Omental fat pad (tissue), 3 donors: ENCODE measurements at regions not wholly inside any gene's neighbourhood (a gene's known extent, or its start where the extent isn't known, plus 50 kb on each side); places are given as distances from the start of the nearest gene placed in this dataset.

Experiments
- ATAC-seq: fragments of 150-250 bp; one replicate; pipeline ENCODE4 v1.9.1; 2016; ENCODE audit warnings: mild to moderate bottlenecking, moderate library complexity; ENCODE audit not compliant: low FRiP score
- DNase-seq: peaks from one replicate; pipeline ENCODE4 v3.0.0-alpha.2; 2019; ENCODE audit warnings: low spot score
- TF ChIP-seq, protein P1 (sequence below), 3 donors: fragments of 450-650 bp; IDR thresholded peaks; one replicate each; pipeline ENCODE4 v1.5.1; 2016 to 2017; ENCODE audit warnings: antibody characterized with exemption in 3 of 3, mild to moderate bottlenecking in 3 of 3, moderate library complexity in 2 of 3

DNA sequence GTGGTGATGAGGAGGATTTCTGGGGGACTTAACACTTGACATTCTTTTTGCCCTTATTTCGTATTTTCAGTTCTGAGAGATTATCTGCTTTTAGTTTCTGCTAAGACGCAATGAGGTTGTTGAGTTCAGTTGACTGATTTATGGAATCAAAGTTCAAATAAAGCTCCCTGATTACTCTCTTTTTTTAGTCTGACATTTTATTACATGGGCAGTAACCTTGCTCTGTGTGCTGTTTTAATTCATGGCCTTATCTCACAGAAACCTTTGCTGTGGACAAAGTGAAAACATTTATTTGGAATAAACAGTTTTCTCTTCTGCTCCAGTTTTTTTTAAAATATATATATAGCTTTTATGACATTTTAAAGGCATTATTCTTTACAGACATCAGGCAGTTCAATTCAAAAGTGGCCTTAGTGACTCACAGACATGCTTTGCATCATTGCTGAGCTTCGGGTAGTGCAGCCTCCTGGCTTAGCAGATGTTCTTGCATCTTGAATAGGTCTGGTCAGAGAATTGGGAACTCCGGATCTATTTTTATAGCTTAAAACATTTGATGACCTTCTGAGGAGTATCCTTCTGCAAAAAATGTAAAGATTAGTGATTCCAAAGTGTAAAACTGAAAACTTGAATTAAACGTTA, 162.9 kb downstream of the FAM170A start:
- DNase-seq (no peak), ATAC-seq (no peak)
- TF ChIP-seq, protein P1, sequence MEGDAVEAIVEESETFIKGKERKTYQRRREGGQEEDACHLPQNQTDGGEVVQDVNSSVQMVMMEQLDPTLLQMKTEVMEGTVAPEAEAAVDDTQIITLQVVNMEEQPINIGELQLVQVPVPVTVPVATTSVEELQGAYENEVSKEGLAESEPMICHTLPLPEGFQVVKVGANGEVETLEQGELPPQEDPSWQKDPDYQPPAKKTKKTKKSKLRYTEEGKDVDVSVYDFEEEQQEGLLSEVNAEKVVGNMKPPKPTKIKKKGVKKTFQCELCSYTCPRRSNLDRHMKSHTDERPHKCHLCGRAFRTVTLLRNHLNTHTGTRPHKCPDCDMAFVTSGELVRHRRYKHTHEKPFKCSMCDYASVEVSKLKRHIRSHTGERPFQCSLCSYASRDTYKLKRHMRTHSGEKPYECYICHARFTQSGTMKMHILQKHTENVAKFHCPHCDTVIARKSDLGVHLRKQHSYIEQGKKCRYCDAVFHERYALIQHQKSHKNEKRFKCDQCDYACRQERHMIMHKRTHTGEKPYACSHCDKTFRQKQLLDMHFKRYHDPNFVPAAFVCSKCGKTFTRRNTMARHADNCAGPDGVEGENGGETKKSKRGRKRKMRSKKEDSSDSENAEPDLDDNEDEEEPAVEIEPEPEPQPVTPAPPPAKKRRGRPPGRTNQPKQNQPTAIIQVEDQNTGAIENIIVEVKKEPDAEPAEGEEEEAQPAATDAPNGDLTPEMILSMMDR (IDR thresholded peaks at IDR 0.05), result no peak

- TF ChIP-seq, protein P1 (IDR thresholded peaks at IDR 0.05), result no peak
These were observed 166.4 kb downstream of the FAM170A start for GRCh38 chr5:119795768-119796167.

DNA sequence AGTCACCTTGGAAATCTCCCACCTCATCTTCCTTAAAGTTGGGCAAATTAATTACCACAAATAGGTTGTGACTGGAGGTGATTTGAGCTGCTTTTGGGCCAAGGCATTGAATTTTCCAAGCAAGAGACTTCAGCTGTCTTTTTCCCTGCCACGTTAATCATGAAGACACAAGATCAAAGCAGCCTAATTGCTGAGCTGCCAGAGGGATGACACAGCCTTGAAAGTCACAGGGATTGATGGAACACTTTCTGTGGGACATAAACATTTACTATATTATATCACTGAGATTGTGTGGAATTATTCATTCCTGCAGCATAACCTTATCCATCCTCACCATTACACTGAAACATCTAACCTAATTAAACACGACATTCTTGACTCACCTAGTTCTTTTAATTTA, 172.2 kb downstream of the FAM170A start:
- TF ChIP-seq, protein P1 (IDR thresholded peaks at IDR 0.05), result no peak
- DNase-seq, result no peak
- ATAC-seq, result no peak

More at GRCh38 chr5:119795768-119796167, 166.4 kb downstream of the FAM170A start:
- ATAC-seq (no peak), DNase-seq (no peak)

- TF ChIP-seq, protein P1 (IDR thresholded peaks at IDR 0.05), result no peak
- ATAC-seq, result no peak
- no peak for DNase-seq
These were observed 178.7 kb downstream of the FAM170A start for GRCh38 chr5:119808024-119808423.

DNA sequence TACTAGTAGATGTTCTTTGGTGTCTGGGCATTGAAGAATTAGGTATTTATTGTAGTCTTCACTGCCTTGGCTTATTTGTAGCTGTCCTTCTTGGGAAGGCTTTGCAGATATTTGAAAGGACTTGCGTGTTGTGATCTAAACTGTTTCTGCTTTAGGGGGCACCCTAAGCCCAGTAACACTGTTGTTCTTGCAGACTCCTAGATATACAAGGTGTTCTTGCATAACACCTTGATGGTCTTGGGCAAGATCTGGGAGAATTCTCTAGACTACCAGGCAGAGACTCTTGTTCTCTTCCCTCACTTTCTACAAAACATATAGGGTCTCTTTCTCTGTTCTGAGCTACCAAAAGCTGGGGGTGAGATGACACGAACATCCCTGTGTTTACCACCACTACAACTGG, 179.1 kb downstream of the FAM170A start:
- TF ChIP-seq, protein P1 (IDR thresholded peaks at IDR 0.05), result no peak
- DNase-seq (no peak), ATAC-seq (no peak)

- no peak for ATAC-seq
- TF ChIP-seq, protein P1 (IDR thresholded peaks at IDR 0.05), result no peak
These were observed 180.9 kb downstream of the FAM170A start for GRCh38 chr5:119810217-119810616.

GRCh38 chr5:119811458-119811857, 182.1 kb downstream of the FAM170A start:
- TF ChIP-seq, protein P1 (IDR thresholded peaks at IDR 0.05), result no peak
- DNase-seq (no peak), ATAC-seq (no peak)

More at GRCh38 chr5:119810217-119810616, 180.9 kb downstream of the FAM170A start:
- no peak for DNase-seq
